ENCODE measurements at regions not wholly inside any gene's neighbourhood (a gene's known extent, or its start where the extent isn't known, plus 50 kb on each side); places are given as distances from the start of the nearest gene placed in this dataset.
"Not testable (repeated sequence)": the region's sequence is repeated elsewhere in the genome, so short reads cannot be mapped to it uniquely, and the experiment has no call there.

DNA sequence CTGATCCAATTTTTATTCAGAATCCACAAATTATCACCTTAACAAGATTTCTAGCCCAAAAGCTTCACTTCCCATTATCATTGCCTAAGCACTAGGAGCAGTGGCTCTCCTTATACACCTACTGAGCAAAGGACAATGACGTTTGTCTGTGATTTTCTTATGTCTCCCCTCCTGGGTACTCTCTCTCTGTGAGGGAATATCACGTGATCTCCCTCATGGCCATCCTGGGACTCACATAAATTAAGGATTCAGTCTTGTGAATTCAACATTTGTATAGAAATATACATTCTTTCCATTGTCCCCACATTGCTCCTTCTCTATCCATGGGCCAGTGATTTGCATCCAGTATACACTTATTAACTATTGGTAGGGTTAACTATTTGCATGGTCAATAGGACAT lies 476.5 kb downstream of the PLK2 start:
- no peaks in the 10 kb centered on the region for H3K4me1 ChIP-seq
- H3K9me3 ChIP-seq, result no peaks in the 10 kb centered on the region
- DNase-seq, result no peak
- TF ChIP-seq POLR2A (IDR thresholded peaks at IDR 0.05), result no peak
- TF ChIP-seq, protein P1, sequence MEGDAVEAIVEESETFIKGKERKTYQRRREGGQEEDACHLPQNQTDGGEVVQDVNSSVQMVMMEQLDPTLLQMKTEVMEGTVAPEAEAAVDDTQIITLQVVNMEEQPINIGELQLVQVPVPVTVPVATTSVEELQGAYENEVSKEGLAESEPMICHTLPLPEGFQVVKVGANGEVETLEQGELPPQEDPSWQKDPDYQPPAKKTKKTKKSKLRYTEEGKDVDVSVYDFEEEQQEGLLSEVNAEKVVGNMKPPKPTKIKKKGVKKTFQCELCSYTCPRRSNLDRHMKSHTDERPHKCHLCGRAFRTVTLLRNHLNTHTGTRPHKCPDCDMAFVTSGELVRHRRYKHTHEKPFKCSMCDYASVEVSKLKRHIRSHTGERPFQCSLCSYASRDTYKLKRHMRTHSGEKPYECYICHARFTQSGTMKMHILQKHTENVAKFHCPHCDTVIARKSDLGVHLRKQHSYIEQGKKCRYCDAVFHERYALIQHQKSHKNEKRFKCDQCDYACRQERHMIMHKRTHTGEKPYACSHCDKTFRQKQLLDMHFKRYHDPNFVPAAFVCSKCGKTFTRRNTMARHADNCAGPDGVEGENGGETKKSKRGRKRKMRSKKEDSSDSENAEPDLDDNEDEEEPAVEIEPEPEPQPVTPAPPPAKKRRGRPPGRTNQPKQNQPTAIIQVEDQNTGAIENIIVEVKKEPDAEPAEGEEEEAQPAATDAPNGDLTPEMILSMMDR (IDR thresholded peaks at IDR 0.05 in 4 of 5, conservative IDR thresholded peaks at IDR 0.05 in 1 of 5), result no peak
- no peaks in the 10 kb centered on the region for H3K36me3 ChIP-seq
- no peak overlapping the region for H3K27ac ChIP-seq
- in situ Hi-C loops (cut with MboI; ENCODE audit: low sequenced_read_pairs in 4 of 4), result no loop called here
- intact Hi-C loops (cut with DNase I; ENCODE audit: low total_unique reads), result no loop called here
- no peak overlapping the region for H3K4me3 ChIP-seq
- no peaks in the 10 kb centered on the region for H3K27me3 ChIP-seq
- ATAC-seq, result no peak

DNA sequence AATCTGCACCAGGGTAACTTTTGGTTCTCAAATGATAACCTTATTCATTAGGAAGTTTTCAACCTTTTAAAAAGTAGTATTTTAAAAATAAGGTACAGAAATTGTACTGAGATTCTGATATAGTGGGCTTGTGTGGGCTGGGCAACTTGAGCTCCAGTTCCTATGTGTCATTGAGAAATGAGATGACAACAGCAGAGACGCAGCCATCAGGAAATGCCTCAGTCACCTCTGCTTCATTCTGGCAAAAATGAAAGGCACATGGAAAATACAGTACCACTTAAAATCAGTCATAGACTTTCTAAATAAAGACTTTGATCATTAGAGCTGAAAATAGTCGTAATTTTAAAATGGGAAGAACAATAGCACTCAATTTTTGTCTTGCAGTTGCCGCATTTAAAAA lies 480.2 kb downstream of the PLK2 start:
- intact Hi-C loops (cut with DNase I; ENCODE audit: low total_unique reads) (no loop called here), in situ Hi-C loops (cut with MboI; ENCODE audit: low sequenced_read_pairs in 4 of 4) (no loop called here)
- H3K9me3 ChIP-seq, result no peaks in the 10 kb centered on the region
- H3K4me1 ChIP-seq, result no peaks in the 10 kb centered on the region
- no peak overlapping the region for H3K27ac ChIP-seq
- no peak for TF ChIP-seq POLR2A (IDR thresholded peaks at IDR 0.05)
- TF ChIP-seq, protein P1 (IDR thresholded peaks at IDR 0.05 in 4 of 5, conservative IDR thresholded peaks at IDR 0.05 in 1 of 5), result no peak
- H3K27me3 ChIP-seq, result no peaks in the 10 kb centered on the region
- no peaks in the 10 kb centered on the region for H3K36me3 ChIP-seq
- H3K4me3 ChIP-seq, result no peak overlapping the region
- no peak for DNase-seq
- no peak for ATAC-seq

DNA sequence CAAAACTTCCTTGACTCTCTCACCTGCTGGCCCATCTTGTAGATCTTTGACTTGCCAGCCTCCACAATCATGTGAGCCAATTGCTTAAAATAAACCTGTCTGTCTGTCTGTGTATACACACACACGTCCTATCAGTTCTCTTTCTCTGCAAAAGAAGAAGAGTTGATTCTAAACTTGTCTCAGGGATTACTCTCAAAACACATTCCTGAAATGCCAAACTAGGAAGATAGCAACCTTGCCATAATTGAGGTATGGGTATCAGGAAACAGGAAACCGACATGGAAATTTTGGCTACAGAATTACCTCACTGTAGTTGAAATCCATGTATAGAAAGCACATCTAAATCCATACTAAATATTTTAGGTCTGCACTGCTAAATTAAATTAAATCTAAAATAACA lies 483.4 kb downstream of the PLK2 start:
- DNase-seq, result no peak
- H3K27ac ChIP-seq, result no peak overlapping the region
- H3K27me3 ChIP-seq, result no peaks in the 10 kb centered on the region
- H3K4me1 ChIP-seq, result no peaks in the 10 kb centered on the region
- no peaks in the 10 kb centered on the region for H3K9me3 ChIP-seq
- no peak overlapping the region for H3K4me3 ChIP-seq
- H3K36me3 ChIP-seq, result no peaks in the 10 kb centered on the region
- in situ Hi-C loops (cut with MboI; ENCODE audit: low sequenced_read_pairs in 4 of 4), result no loop called here
- no peak for TF ChIP-seq POLR2A (IDR thresholded peaks at IDR 0.05)
- TF ChIP-seq, protein P1 (IDR thresholded peaks at IDR 0.05 in 4 of 5, conservative IDR thresholded peaks at IDR 0.05 in 1 of 5), result no peak
- ATAC-seq, result no peak
- intact Hi-C loops (cut with DNase I; ENCODE audit: low total_unique reads), result no loop called here

DNA sequence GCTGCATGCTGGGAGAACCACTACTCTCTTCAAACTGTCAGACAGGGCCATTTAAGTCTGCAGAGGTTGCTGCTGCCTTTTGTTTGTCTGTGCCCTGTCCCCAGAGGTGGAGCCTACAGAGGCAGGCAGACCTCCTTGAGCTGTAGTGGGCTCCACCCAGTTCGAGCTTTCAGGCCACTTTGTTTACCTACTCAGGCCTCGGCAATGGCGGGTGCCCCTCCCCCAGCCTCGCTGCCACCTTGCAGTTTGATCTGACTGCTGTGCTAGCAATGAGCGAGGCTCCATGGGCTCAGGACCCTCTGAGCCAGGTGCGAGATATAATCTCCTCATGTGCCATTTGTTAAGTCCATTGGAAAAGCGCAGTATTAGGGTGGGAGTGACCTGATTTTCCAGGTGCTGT lies 487.8 kb downstream of the PLK2 start:
- DNase-seq, result not testable (repeated sequence)

DNA sequence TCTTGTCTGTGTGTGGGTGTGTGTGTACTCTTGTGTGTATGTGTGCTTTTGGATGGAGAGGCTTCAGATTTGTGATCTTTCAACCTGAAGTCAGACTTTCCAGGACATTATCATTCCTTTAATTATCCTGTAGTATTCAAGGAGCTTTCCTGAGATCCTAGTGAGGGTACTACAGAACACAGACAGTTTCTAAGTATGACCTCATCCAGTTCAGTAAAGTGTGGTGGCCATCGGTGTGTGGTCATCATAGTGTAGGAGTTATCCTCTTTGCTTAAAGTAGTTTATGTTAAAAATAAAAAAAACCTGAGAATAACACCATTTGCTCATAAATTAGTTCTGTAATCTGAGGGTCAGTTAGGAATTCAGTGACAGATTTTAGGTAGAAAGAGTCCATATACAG lies 478.0 kb upstream of the ACTBL2 start:
- Histone ChIP-seq H3K27me3 (no peaks in the 10 kb centered on the region), H3K4me3 (no peak overlapping the region), H3K27ac (no peak overlapping the region), H3K4me1 (no peaks in the 10 kb centered on the region), H3K36me3 (no peaks in the 10 kb centered on the region), H3K9me3 (peaks cover 0 to 7% (median 0%) of the 10 kb centered on the region in 3 donors)
- ATAC-seq (no peak), DNase-seq (no peak)
- intact Hi-C loops (cut with DNase I; ENCODE audit: low total_unique reads) (no loop called here), in situ Hi-C loops (cut with MboI; ENCODE audit: low sequenced_read_pairs in 4 of 4) (no loop called here)
- TF ChIP-seq, protein P1 (IDR thresholded peaks at IDR 0.05 in 4 of 5, conservative IDR thresholded peaks at IDR 0.05 in 1 of 5), result no peak
- TF ChIP-seq POLR2A (IDR thresholded peaks at IDR 0.05), result no peak

More for the DNA sequence above, 487.8 kb downstream of the PLK2 start:
- H3K4me3 ChIP-seq; H3K27ac ChIP-seq; H3K36me3 ChIP-seq; intact Hi-C loops (cut with DNase I; ENCODE audit: low total_unique reads); H3K9me3 ChIP-seq; H3K27me3 ChIP-seq; in situ Hi-C loops (cut with MboI; ENCODE audit: low sequenced_read_pairs in 4 of 4); H3K4me1 ChIP-seq; ATAC-seq: not testable (repeated sequence)
